ENCODE measurements at regions not wholly inside any gene's neighbourhood (a gene's known extent, or its start where the extent isn't known, plus 50 kb on each side); places are given as distances from the start of the nearest gene placed in this dataset.
A peak's percentile ranks its signal among the peaks of the same experiment; 100 is the strongest.

- Histone ChIP-seq H3K27me3 (no peaks in the 10 kb centered on the region), H3K4me3 (no peak overlapping the region), H3K27ac (replicated peaks in 1 of 4) (no peak overlapping the region), H3K9me3 (no peaks in the 10 kb centered on the region), H3K4me1 (no peaks in the 10 kb centered on the region), H3K36me3 (no peaks in the 10 kb centered on the region)
- 85% methylated on average over 2 of the region's 2 CpGs for WGBS
- DNase-seq (ENCODE audit: extremely low spot score): no peak
- no peak for TF ChIP-seq POLR2A (IDR thresholded peaks at IDR 0.05; ENCODE audit: low read depth)
- TF ChIP-seq EP300 (IDR thresholded peaks at IDR 0.05): no peak
- no peak for TF ChIP-seq POLR2AphosphoS5 (IDR thresholded peaks at IDR 0.05)
- TF ChIP-seq CTCF (IDR thresholded peaks at IDR 0.05): no peak
- intact Hi-C loops (cut with DNase I): no loop called here
Observed at GRCh38 chr7:72524037-72524436, 111.9 kb upstream of the CALN1 start.

- H3K36me3 ChIP-seq: no peaks in the 10 kb centered on the region
- H3K4me1 ChIP-seq: no peaks in the 10 kb centered on the region
- TF ChIP-seq POLR2A (IDR thresholded peaks at IDR 0.05; ENCODE audit: low read depth) (no peak), POLR2AphosphoS5 (IDR thresholded peaks at IDR 0.05) (no peak), CTCF (IDR thresholded peaks at IDR 0.05) (no peak), EP300 (IDR thresholded peaks at IDR 0.05) (no peak)
- H3K27ac ChIP-seq (replicated peaks in 1 of 4): no peak overlapping the region
- H3K4me3 ChIP-seq: no peak overlapping the region
- no peak for DNase-seq (ENCODE audit: extremely low spot score)
- 57% methylated on average over 10 of the region's 10 CpGs for WGBS
- no peaks in the 10 kb centered on the region for H3K9me3 ChIP-seq
- intact Hi-C loops (cut with DNase I): no loop called here
- peaks cover 0 to 9% (median 0%) of the 10 kb centered on the region in 4 donors for H3K27me3 ChIP-seq
Observed at GRCh38 chr7:72504061-72504706, 92.0 kb upstream of the CALN1 start.

- TF ChIP-seq POLR2AphosphoS5 (IDR thresholded peaks at IDR 0.05) (no peak), EP300 (IDR thresholded peaks at IDR 0.05) (no peak)
- 60% methylated on average over 8 of the region's 8 CpGs for WGBS
- no peak overlapping the region for H3K4me3 ChIP-seq
- H3K4me1 ChIP-seq: no peaks in the 10 kb centered on the region
- no peaks in the 10 kb centered on the region for H3K9me3 ChIP-seq
- no peaks in the 10 kb centered on the region for H3K36me3 ChIP-seq
- no peak for DNase-seq (ENCODE audit: extremely low spot score)
- H3K27ac ChIP-seq (replicated peaks in 1 of 4): no peak overlapping the region
- intact Hi-C loops (cut with DNase I): no loop called here
- peaks cover 0 to 9% (median 0%) of the 10 kb centered on the region in 4 donors for H3K27me3 ChIP-seq
Observed at GRCh38 chr7:72503644-72504043, 91.5 kb upstream of the CALN1 start.

GRCh38 chr7:72494807-72495206 lies 82.7 kb upstream of the CALN1 start:
- Histone ChIP-seq H3K36me3 (no peaks in the 10 kb centered on the region), H3K4me3 (no peak overlapping the region), H3K27me3 (no peaks in the 10 kb centered on the region), H3K9me3 (peaks cover 0 to 22% (median 13%) of the 10 kb centered on the region in 4 donors), H3K27ac (replicated peaks in 1 of 4) (no peak overlapping the region), H3K4me1 (no peaks in the 10 kb centered on the region)
- intact Hi-C loops (cut with DNase I): no loop called here
- TF ChIP-seq CTCF (IDR thresholded peaks at IDR 0.05): no peak
- TF ChIP-seq POLR2AphosphoS5 (IDR thresholded peaks at IDR 0.05): no peak
- no peak for TF ChIP-seq EP300 (IDR thresholded peaks at IDR 0.05)
- no peak for TF ChIP-seq POLR2A (IDR thresholded peaks at IDR 0.05; ENCODE audit: low read depth)
- WGBS: 94% methylated on average over 2 of the region's 2 CpGs
- no peak for DNase-seq (ENCODE audit: extremely low spot score)

GRCh38 chr7:72493850-72494661 lies 81.9 kb upstream of the CALN1 start:
- WGBS: 51% methylated on average over 11 of the region's 17 CpGs
- Histone ChIP-seq H3K36me3 (no peaks in the 10 kb centered on the region), H3K9me3 (peaks cover 0 to 22% (median 13%) of the 10 kb centered on the region in 4 donors), H3K4me3 (no peak overlapping the region), H3K27me3 (no peaks in the 10 kb centered on the region), H3K4me1 (no peaks in the 10 kb centered on the region), H3K27ac (replicated peaks in 1 of 4) (no peak overlapping the region)
- intact Hi-C loops (cut with DNase I): no loop called here
- peak; percentile 91 for DNase-seq (ENCODE audit: extremely low spot score)
- no peak for TF ChIP-seq POLR2AphosphoS5 (IDR thresholded peaks at IDR 0.05)
- TF ChIP-seq CTCF (IDR thresholded peaks at IDR 0.05): peak in 2 of 3 experiments; percentile 48 to 64

All from esophagus muscularis mucosa (tissue), 4 donors.